Endodermal cell (in vitro differentiated cells): ENCODE measurements at regions not wholly inside any gene's neighbourhood (a gene's known extent, or its start where the extent isn't known, plus 50 kb on each side); places are given as distances from the start of the nearest gene placed in this dataset.

ENCODE experiments used
- DNase-seq: peaks from one replicate; pipeline ENCODE4 v3.0.0-alpha.2; 2017
- H3K27ac ChIP-seq: 2 replicates; pipeline ENCODE4 v1.5.1; 2013; ENCODE audit warnings: mild to moderate bottlenecking, low read depth, low read length, moderate library complexity
- H3K27me3 ChIP-seq: 2 replicates; pipeline ENCODE4 v1.6.1; 2013; ENCODE audit warnings: mild to moderate bottlenecking, low read length, moderate library complexity; ENCODE audit not compliant: insufficient read depth, control insufficient read depth, poor library complexity, severe bottlenecking
- H3K36me3 ChIP-seq: 2 replicates; pipeline ENCODE4 v1.7.0; 2013; ENCODE audit warnings: mild to moderate bottlenecking, low read length, moderate library complexity; ENCODE audit not compliant: control insufficient read depth, insufficient read depth
- H3K4me1 ChIP-seq: one replicate; pipeline ENCODE4 v1.7.0; 2013; ENCODE audit warnings: low read length; ENCODE audit not compliant: control insufficient read depth, insufficient read depth
- H3K4me3 ChIP-seq: 2 replicates; pipeline ENCODE4 v1.5.1; 2013; ENCODE audit warnings: mild to moderate bottlenecking, low read length, moderate library complexity
- H3K9ac ChIP-seq: 2 replicates; pipeline ENCODE4 v1.6.1; 2013; ENCODE audit warnings: mild to moderate bottlenecking, low read length, moderate library complexity; ENCODE audit not compliant: poor library complexity, severe bottlenecking; ENCODE audit errors: extremely low read depth
- H3K9me3 ChIP-seq: 2 replicates; pipeline ENCODE4 v1.6.1; 2013; ENCODE audit warnings: mild to moderate bottlenecking, low read length, moderate library complexity; ENCODE audit not compliant: control insufficient read depth
- H3K27ac Mint-ChIP-seq: 2 replicates; pipeline ENCODE4 v1.8.0; 2020; ENCODE audit warnings: mixed read lengths
- H3K27me3 Mint-ChIP-seq: 2 replicates; pipeline ENCODE4 v1.8.0; 2021; ENCODE audit warnings: mild to moderate bottlenecking, mixed read lengths; ENCODE audit not compliant: insufficient read depth
- H3K36me3 Mint-ChIP-seq: 2 replicates; pipeline ENCODE4 v1.8.0; 2020; ENCODE audit warnings: low read depth, mixed read lengths
- H3K4me1 Mint-ChIP-seq: 2 replicates; pipeline ENCODE4 v1.8.0; 2020; ENCODE audit warnings: mixed read lengths
- H3K4me3 Mint-ChIP-seq: 2 replicates; pipeline ENCODE4 v1.8.0; 2020; ENCODE audit warnings: mild to moderate bottlenecking, moderate library complexity, mixed read lengths
- H3K9me3 Mint-ChIP-seq: 2 replicates; pipeline ENCODE4 v1.8.0; 2020; ENCODE audit warnings: mild to moderate bottlenecking, mixed read lengths
- CTCF ChIP-seq: fragments of 200-600 bp; sonication (generic); conservative IDR thresholded peaks from 2 replicates; pipeline ENCODE4 v1.5.0; 2021; ENCODE audit warnings: antibody characterized with exemption, mild to moderate bottlenecking
- WGBS, 2 experiments: methylation state at CpG; one replicate each; pipeline versions ENCODE4 v1.1.5 to v1.1.7; 2013; ENCODE audit warnings: missing lambda C conversion rate in 2 of 2, mixed read lengths in 1 of 2; ENCODE audit not compliant: insufficient coverage in 1 of 2, insufficient read length in 1 of 2; 5-methylcytosine and 5-hydroxymethylcytosine counted together

GRCh38 chr6:134533991-134534390, 216.1 kb upstream of the SGK1 start:
- no peak overlapping the region for H3K27ac ChIP-seq
- H3K27me3 ChIP-seq, result no peaks in the 10 kb centered on the region
- Mint-ChIP-seq H3K4me1 (no peaks in the 10 kb centered on the region), H3K27me3 (no peaks in the 10 kb centered on the region), H3K36me3 (no peaks in the 10 kb centered on the region), H3K4me3 (no peak overlapping the region), H3K9me3 (no peaks in the 10 kb centered on the region), H3K27ac (no peak overlapping the region)
- H3K9me3 ChIP-seq, result no peaks in the 10 kb centered on the region
- TF ChIP-seq CTCF, result no peak
- H3K36me3 ChIP-seq, result no peaks in the 10 kb centered on the region
- no peak overlapping the region for H3K4me3 ChIP-seq
- H3K9ac ChIP-seq, result no peak overlapping the region
- no peak for DNase-seq
- 94% methylated on average over 3 of the region's 3 CpGs for WGBS, 2 experiments
- no peaks in the 10 kb centered on the region for H3K4me1 ChIP-seq

GRCh38 chr6:134532694-134533624, 215.0 kb upstream of the SGK1 start:
- no peaks in the 10 kb centered on the region for H3K4me1 Mint-ChIP-seq
- H3K36me3 Mint-ChIP-seq, result no peaks in the 10 kb centered on the region
- TF ChIP-seq CTCF, result no peak
- no peak overlapping the region for H3K9ac ChIP-seq
- H3K27me3 ChIP-seq, result no peaks in the 10 kb centered on the region
- H3K4me3 ChIP-seq, result no peak overlapping the region
- H3K27ac Mint-ChIP-seq, result no peak overlapping the region
- no peak for DNase-seq
- H3K9me3 Mint-ChIP-seq, result no peaks in the 10 kb centered on the region
- H3K27me3 Mint-ChIP-seq, result no peaks in the 10 kb centered on the region
- no peaks in the 10 kb centered on the region for H3K4me1 ChIP-seq
- no peaks in the 10 kb centered on the region for H3K9me3 ChIP-seq
- no peaks in the 10 kb centered on the region for H3K36me3 ChIP-seq
- 93 to 96% methylated on average over 7 to 8 of the region's 8 CpGs for WGBS, 2 experiments
- no peak overlapping the region for H3K4me3 Mint-ChIP-seq
- H3K27ac ChIP-seq, result no peak overlapping the region

- Mint-ChIP-seq H3K4me1 (peaks cover 5% of the 10 kb centered on the region), H3K9me3 (no peaks in the 10 kb centered on the region), H3K27me3 (no peaks in the 10 kb centered on the region), H3K27ac (no peak overlapping the region), H3K36me3 (no peaks in the 10 kb centered on the region), H3K4me3 (no peak overlapping the region)
- no peaks in the 10 kb centered on the region for H3K4me1 ChIP-seq
- H3K27me3 ChIP-seq, result no peaks in the 10 kb centered on the region
- no peaks in the 10 kb centered on the region for H3K9me3 ChIP-seq
- H3K27ac ChIP-seq, result no peak overlapping the region
- no peaks in the 10 kb centered on the region for H3K36me3 ChIP-seq
- DNase-seq, result no peak
- H3K9ac ChIP-seq, result no peak overlapping the region
- no peak overlapping the region for H3K4me3 ChIP-seq
- TF ChIP-seq CTCF, result no peak
Observed at GRCh38 chr6:134531611-134532010, 213.7 kb upstream of the SGK1 start.
